A549 (cell line): ENCODE measurements at regions not wholly inside any gene's neighbourhood (a gene's known extent, or its start where the extent isn't known, plus 50 kb on each side); places are given as distances from the start of the nearest gene placed in this dataset.

ENCODE experiments used
- EP300 ChIP-seq, 2 experiments: fragments of >200 bp; sonication (Bioruptor Twin); formaldehyde crosslinking; IDR thresholded peaks; 2 replicates in 1 of 2; 3 replicates in 1 of 2; pipeline ENCODE4 v1.6.1; 2016 to 2017
- HDAC2 ChIP-seq: fragments of 200-600 bp; sonication (generic); IDR thresholded peaks from 2 replicates; pipeline ENCODE4 v1.6.1; 2016
- JUN ChIP-seq, 2 experiments: fragments of >200 bp; sonication (Bioruptor Twin); formaldehyde crosslinking; IDR thresholded peaks; 2 replicates in 1 of 2; 3 replicates in 1 of 2; pipeline ENCODE4 v1.6.1; 2016 to 2017
- MYC ChIP-seq: IDR thresholded peaks from 2 replicates; pipeline ENCODE4 v1.6.1; 2012; ENCODE audit warnings: mild to moderate bottlenecking, inconsistent platforms, low read length, improper control_type of control experiment, borderline replicate concordance
- NPAS2 ChIP-seq: fragments of 250-450 bp; sonication (Bioruptor Pico); IDR thresholded peaks from 2 replicates; pipeline ENCODE4 v1.8.0; 2022; ENCODE audit warnings: mild to moderate bottlenecking, moderate library complexity, borderline replicate concordance
- POLR2A ChIP-seq: IDR thresholded peaks from 2 replicates; pipeline ENCODE4 v1.6.1; 2012; ENCODE audit warnings: mild to moderate bottlenecking, low read length
- RFX5 ChIP-seq: fragments of 450-650 bp; IDR thresholded peaks from 2 replicates; pipeline ENCODE4 v1.7.1; 2014; ENCODE audit warnings: antibody characterized with exemption, mild to moderate bottlenecking, moderate library complexity
- SMC3 ChIP-seq: fragments of >200 bp; sonication (Bioruptor Twin); formaldehyde crosslinking; IDR thresholded peaks from 3 replicates; pipeline ENCODE4 v1.6.1; 2018; ENCODE audit warnings: inconsistent platforms
- TF ChIP-seq, protein P1 (sequence below): fragments of 200-600 bp; sonication (generic); IDR thresholded peaks from 2 replicates; pipeline ENCODE4 v1.6.1; 2016; ENCODE audit warnings: antibody characterized with exemption, mild to moderate bottlenecking, moderate library complexity

DNA sequence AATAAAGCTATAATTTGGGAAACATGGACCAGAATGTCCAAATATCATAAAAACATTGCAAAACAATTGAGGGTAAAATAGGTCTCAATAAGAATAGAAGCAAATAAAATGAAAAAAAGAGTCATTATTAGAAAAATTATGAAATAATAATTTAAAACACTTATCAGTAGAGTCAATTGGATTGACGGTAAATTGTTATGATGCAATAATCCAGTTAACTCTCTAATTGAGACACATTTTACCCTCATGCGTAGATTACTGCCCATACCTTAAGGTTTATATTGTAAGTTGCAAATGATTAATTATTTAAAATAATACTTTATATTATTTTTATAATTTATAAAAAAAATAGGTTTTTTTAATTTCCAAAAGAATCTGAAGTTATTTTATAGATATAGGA, 73.4 kb upstream of the POU1F1 start:
- TF ChIP-seq HDAC2, result no peak
- no peak for TF ChIP-seq EP300 (IDR thresholded peaks at IDR 0.05)
- TF ChIP-seq RFX5, result no peak
- TF ChIP-seq SMC3, result no peak
- TF ChIP-seq MYC, result no peak
- TF ChIP-seq JUN (IDR thresholded peaks at IDR 0.05), result no peak
- TF ChIP-seq POLR2A, result no peak
- TF ChIP-seq NPAS2 (CRISPR knock-in tag), result no peak
- TF ChIP-seq, protein P1, sequence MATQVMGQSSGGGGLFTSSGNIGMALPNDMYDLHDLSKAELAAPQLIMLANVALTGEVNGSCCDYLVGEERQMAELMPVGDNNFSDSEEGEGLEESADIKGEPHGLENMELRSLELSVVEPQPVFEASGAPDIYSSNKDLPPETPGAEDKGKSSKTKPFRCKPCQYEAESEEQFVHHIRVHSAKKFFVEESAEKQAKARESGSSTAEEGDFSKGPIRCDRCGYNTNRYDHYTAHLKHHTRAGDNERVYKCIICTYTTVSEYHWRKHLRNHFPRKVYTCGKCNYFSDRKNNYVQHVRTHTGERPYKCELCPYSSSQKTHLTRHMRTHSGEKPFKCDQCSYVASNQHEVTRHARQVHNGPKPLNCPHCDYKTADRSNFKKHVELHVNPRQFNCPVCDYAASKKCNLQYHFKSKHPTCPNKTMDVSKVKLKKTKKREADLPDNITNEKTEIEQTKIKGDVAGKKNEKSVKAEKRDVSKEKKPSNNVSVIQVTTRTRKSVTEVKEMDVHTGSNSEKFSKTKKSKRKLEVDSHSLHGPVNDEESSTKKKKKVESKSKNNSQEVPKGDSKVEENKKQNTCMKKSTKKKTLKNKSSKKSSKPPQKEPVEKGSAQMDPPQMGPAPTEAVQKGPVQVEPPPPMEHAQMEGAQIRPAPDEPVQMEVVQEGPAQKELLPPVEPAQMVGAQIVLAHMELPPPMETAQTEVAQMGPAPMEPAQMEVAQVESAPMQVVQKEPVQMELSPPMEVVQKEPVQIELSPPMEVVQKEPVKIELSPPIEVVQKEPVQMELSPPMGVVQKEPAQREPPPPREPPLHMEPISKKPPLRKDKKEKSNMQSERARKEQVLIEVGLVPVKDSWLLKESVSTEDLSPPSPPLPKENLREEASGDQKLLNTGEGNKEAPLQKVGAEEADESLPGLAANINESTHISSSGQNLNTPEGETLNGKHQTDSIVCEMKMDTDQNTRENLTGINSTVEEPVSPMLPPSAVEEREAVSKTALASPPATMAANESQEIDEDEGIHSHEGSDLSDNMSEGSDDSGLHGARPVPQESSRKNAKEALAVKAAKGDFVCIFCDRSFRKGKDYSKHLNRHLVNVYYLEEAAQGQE, result no peak
